ENCODE measurements at regions not wholly inside any gene's neighbourhood (a gene's known extent, or its start where the extent isn't known, plus 50 kb on each side); places are given as distances from the start of the nearest gene placed in this dataset.

DNA sequence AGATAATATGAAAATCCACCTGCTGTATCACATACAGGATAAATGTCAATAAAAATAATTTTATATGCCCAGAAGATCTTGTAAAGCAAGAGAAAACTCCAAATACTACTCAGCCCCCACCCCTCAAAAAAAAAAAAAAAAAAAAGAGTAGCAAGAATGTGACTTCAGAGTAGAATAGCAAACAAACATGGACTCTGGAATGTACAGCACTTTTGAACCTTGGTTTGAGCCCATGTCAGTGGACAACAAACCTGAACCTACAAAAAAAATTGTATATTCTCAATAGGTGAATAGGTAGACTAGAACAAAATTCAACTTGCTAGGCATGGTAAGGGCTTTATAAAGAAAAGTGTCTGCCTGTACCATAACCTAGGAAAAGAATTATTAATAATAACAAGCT, 428.0 kb downstream of the SLITRK6 start:
- no peaks in the 10 kb centered on the region for H3K9me3 ChIP-seq (ENCODE audit: control insufficient read depth, insufficient read depth, low read length)
- H3K27me3 ChIP-seq (ENCODE audit: control insufficient read depth, insufficient read depth, low read length), result no peaks in the 10 kb centered on the region
- no peak overlapping the region for H3K4me3 ChIP-seq (ENCODE audit: low read depth, low read length)
- no peaks in the 10 kb centered on the region for H3K36me3 ChIP-seq (ENCODE audit: control insufficient read depth, insufficient read depth, low read length)
- H3K4me1 ChIP-seq (ENCODE audit: control insufficient read depth, insufficient read depth, low read length), result no peaks in the 10 kb centered on the region
- H3K27ac ChIP-seq (ENCODE audit: low read depth, low read length), result no peak overlapping the region
- DNase-seq (ENCODE audit: low read depth in 4 of 6, low spot score in 6 of 6), result no peak

DNA sequence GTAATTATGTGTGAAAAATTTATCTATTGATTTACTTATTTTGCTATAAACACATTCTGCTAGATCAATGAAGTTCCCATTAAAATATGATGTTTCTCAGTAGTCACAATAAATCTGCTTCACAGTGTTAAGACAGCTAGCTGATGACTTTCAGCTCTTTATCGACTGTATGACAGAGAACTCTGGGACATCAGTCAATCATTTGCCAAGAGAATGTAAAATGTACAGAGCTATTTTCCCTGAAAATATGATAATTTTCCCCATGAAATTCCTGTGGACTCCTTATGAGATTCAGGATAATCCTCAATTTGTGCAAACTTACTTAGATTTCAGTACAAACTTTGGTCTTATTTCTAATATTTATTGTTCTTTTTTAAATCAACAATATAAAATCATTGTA, 430.5 kb downstream of the SLITRK6 start:
- Histone ChIP-seq H3K9me3 (ENCODE audit: control insufficient read depth, insufficient read depth, low read length) (no peaks in the 10 kb centered on the region), H3K4me3 (ENCODE audit: low read depth, low read length) (no peak overlapping the region), H3K27ac (ENCODE audit: low read depth, low read length) (no peak overlapping the region), H3K36me3 (ENCODE audit: control insufficient read depth, insufficient read depth, low read length) (no peaks in the 10 kb centered on the region), H3K4me1 (ENCODE audit: control insufficient read depth, insufficient read depth, low read length) (no peaks in the 10 kb centered on the region), H3K27me3 (ENCODE audit: control insufficient read depth, insufficient read depth, low read length) (no peaks in the 10 kb centered on the region)
- whole genome bisulfite sequencing (ENCODE audit: insufficient coverage), result no CpG with 5 or more reads among the region's 1 CpG
- no peak for DNase-seq (ENCODE audit: low read depth in 4 of 6, low spot score in 6 of 6)

GRCh38 chr13:85367887-85368286, 431.3 kb downstream of the SLITRK6 start:
- Histone ChIP-seq H3K27ac (ENCODE audit: low read depth, low read length) (no peak overlapping the region), H3K9me3 (ENCODE audit: control insufficient read depth, insufficient read depth, low read length) (no peaks in the 10 kb centered on the region), H3K36me3 (ENCODE audit: control insufficient read depth, insufficient read depth, low read length) (no peaks in the 10 kb centered on the region), H3K4me3 (ENCODE audit: low read depth, low read length) (no peak overlapping the region), H3K27me3 (ENCODE audit: control insufficient read depth, insufficient read depth, low read length) (no peaks in the 10 kb centered on the region), H3K4me1 (ENCODE audit: control insufficient read depth, insufficient read depth, low read length) (no peaks in the 10 kb centered on the region)
- 100% methylated on average over 1 of the region's 2 CpGs for WGBS (ENCODE audit: insufficient coverage)
- DNase-seq (ENCODE audit: low read depth in 4 of 6, low spot score in 6 of 6), result no peak

- Histone ChIP-seq H3K27me3 (ENCODE audit: control insufficient read depth, insufficient read depth, low read length) (no peaks in the 10 kb centered on the region), H3K4me1 (ENCODE audit: control insufficient read depth, insufficient read depth, low read length) (no peaks in the 10 kb centered on the region), H3K36me3 (ENCODE audit: control insufficient read depth, insufficient read depth, low read length) (no peaks in the 10 kb centered on the region), H3K4me3 (ENCODE audit: low read depth, low read length) (no peak overlapping the region), H3K27ac (ENCODE audit: low read depth, low read length) (no peak overlapping the region), H3K9me3 (ENCODE audit: control insufficient read depth, insufficient read depth, low read length) (no peaks in the 10 kb centered on the region)
- DNase-seq (ENCODE audit: low read depth in 4 of 6, low spot score in 6 of 6), result peak in 1 of 6 donors; percentile 3
- WGBS (ENCODE audit: insufficient coverage), result no CpG with 5 or more reads among the region's 5 CpGs
Measured at GRCh38 chr13:85366759-85367417, 432.3 kb downstream of the SLITRK6 start.

DNA sequence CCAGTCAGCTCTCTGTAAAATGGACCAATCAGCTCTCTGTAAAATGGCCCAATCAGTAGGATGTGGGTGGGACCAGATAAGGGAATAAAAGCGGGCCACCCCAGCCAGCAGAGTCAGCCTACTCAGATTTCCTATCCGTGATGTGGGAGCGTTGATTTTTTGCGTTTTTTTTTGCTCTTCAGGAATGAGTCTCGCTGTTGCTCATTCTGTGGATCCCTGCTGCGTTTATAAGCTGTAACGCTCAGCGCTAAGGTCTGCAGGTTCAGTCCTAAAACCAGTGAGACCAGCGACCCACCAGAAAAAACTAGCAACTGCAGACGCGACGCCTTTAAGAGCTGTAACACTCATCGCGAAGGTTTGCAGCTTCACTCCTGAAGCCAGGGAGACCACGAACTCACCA, 435.7 kb downstream of the SLITRK6 start:
- 92% methylated on average over 15 of the region's 15 CpGs for WGBS (ENCODE audit: insufficient coverage)
- Histone ChIP-seq H3K27ac (ENCODE audit: low read depth, low read length) (no peak overlapping the region), H3K9me3 (ENCODE audit: control insufficient read depth, insufficient read depth, low read length) (no peaks in the 10 kb centered on the region)

GRCh38 chr13:85362980-85363379, 436.2 kb downstream of the SLITRK6 start:
- Histone ChIP-seq H3K36me3 (ENCODE audit: control insufficient read depth, insufficient read depth, low read length) (no peaks in the 10 kb centered on the region), H3K9me3 (ENCODE audit: control insufficient read depth, insufficient read depth, low read length) (no peaks in the 10 kb centered on the region), H3K27ac (ENCODE audit: low read depth, low read length) (no peak overlapping the region), H3K4me3 (ENCODE audit: low read depth, low read length) (no peak overlapping the region), H3K4me1 (ENCODE audit: control insufficient read depth, insufficient read depth, low read length) (no peaks in the 10 kb centered on the region), H3K27me3 (ENCODE audit: control insufficient read depth, insufficient read depth, low read length) (no peaks in the 10 kb centered on the region)
- 96% methylated on average over 25 of the region's 29 CpGs for WGBS (ENCODE audit: insufficient coverage)
- DNase-seq (ENCODE audit: low read depth in 4 of 6, low spot score in 6 of 6), result no peak

More for the DNA sequence above, 435.7 kb downstream of the SLITRK6 start:
- Histone ChIP-seq H3K4me1 (ENCODE audit: control insufficient read depth, insufficient read depth, low read length) (no peaks in the 10 kb centered on the region), H3K36me3 (ENCODE audit: control insufficient read depth, insufficient read depth, low read length) (no peaks in the 10 kb centered on the region), H3K27me3 (ENCODE audit: control insufficient read depth, insufficient read depth, low read length) (no peaks in the 10 kb centered on the region), H3K4me3 (ENCODE audit: low read depth, low read length) (no peak overlapping the region)
- no peak for DNase-seq (ENCODE audit: low read depth in 4 of 6, low spot score in 6 of 6)

DNA sequence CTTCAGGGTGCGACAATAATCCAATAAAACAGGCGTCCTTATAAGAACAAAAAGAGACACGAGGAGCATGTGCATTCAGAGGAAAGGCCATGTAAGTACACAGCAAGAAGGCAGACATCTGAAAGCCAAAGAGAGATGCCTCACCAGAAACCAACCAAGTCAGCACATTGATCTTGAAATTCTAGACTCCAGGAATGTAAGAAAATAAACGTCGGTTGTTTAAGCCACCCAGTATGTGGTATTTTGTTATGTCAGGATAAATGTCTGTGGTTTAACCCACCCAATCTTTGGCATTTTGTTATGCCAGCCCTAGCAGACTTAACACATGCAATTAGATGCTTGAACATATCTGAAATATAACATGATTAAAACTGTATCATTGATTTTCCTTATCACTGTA, 452.0 kb downstream of the SLITRK6 start:
- H3K9me3 ChIP-seq (ENCODE audit: control insufficient read depth, insufficient read depth, low read length), result no peaks in the 10 kb centered on the region
- WGBS (ENCODE audit: insufficient coverage), result 94% methylated on average over 3 of the region's 5 CpGs
- no peak for DNase-seq (ENCODE audit: low read depth in 4 of 6, low spot score in 6 of 6)
- H3K27ac ChIP-seq (ENCODE audit: low read depth, low read length), result no peak overlapping the region
- H3K27me3 ChIP-seq (ENCODE audit: control insufficient read depth, insufficient read depth, low read length), result no peaks in the 10 kb centered on the region
- H3K4me3 ChIP-seq (ENCODE audit: low read depth, low read length), result no peak overlapping the region
- H3K4me1 ChIP-seq (ENCODE audit: control insufficient read depth, insufficient read depth, low read length), result no peaks in the 10 kb centered on the region
- H3K36me3 ChIP-seq (ENCODE audit: control insufficient read depth, insufficient read depth, low read length), result no peaks in the 10 kb centered on the region

GRCh38 chr13:85334187-85334586, 465.0 kb downstream of the SLITRK6 start:
- no peaks in the 10 kb centered on the region for H3K27me3 ChIP-seq (ENCODE audit: control insufficient read depth, insufficient read depth, low read length)
- H3K27ac ChIP-seq (ENCODE audit: low read depth, low read length), result no peak overlapping the region
- no peaks in the 10 kb centered on the region for H3K9me3 ChIP-seq (ENCODE audit: control insufficient read depth, insufficient read depth, low read length)
- H3K36me3 ChIP-seq (ENCODE audit: control insufficient read depth, insufficient read depth, low read length), result no peaks in the 10 kb centered on the region
- H3K4me1 ChIP-seq (ENCODE audit: control insufficient read depth, insufficient read depth, low read length), result no peaks in the 10 kb centered on the region
- no peak overlapping the region for H3K4me3 ChIP-seq (ENCODE audit: low read depth, low read length)
- no peak for DNase-seq (ENCODE audit: low read depth in 4 of 6, low spot score in 6 of 6)
- 93% methylated on average over 3 of the region's 4 CpGs for whole genome bisulfite sequencing (ENCODE audit: insufficient coverage)

DNA sequence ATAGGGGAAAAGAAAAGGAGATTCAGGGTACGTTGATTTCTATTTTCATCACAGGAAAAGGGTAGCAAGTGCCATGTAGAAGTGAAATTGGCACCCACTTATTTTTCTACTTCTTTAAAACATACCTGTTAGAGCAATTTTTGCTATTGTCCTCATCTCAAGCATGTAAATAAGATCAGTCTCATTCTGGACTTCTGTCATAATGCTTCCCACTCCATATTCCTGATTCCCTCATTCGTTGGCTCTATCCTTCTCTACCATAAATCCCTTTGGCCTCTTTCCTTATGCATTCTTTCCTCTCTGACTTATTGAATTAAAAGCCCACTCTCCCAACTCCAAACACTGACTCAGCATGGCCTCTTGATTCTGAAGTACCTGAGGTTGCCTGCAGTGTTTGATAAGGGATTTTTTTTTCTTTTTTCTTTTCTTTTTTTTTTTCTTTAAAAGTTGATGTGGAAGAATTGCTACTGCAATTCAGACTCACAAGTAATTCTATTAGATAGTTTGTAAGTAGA, 465.7 kb downstream of the SLITRK6 start:
- H3K9me3 ChIP-seq (ENCODE audit: control insufficient read depth, insufficient read depth, low read length), result no peaks in the 10 kb centered on the region
- no peak overlapping the region for H3K27ac ChIP-seq (ENCODE audit: low read depth, low read length)
- WGBS (ENCODE audit: insufficient coverage), result 0% methylated on average over 1 of the region's 2 CpGs
- H3K4me1 ChIP-seq (ENCODE audit: control insufficient read depth, insufficient read depth, low read length), result no peaks in the 10 kb centered on the region
- DNase-seq (ENCODE audit: low read depth in 4 of 6, low spot score in 6 of 6), result no peak
- H3K4me3 ChIP-seq (ENCODE audit: low read depth, low read length), result no peak overlapping the region
- no peaks in the 10 kb centered on the region for H3K36me3 ChIP-seq (ENCODE audit: control insufficient read depth, insufficient read depth, low read length)
- no peaks in the 10 kb centered on the region for H3K27me3 ChIP-seq (ENCODE audit: control insufficient read depth, insufficient read depth, low read length)

- no CpG with 5 or more reads among the region's 2 CpGs for WGBS (ENCODE audit: insufficient coverage)
- Histone ChIP-seq H3K27me3 (ENCODE audit: control insufficient read depth, insufficient read depth, low read length) (no peaks in the 10 kb centered on the region), H3K36me3 (ENCODE audit: control insufficient read depth, insufficient read depth, low read length) (no peaks in the 10 kb centered on the region), H3K4me1 (ENCODE audit: control insufficient read depth, insufficient read depth, low read length) (no peaks in the 10 kb centered on the region), H3K27ac (ENCODE audit: low read depth, low read length) (no peak overlapping the region), H3K4me3 (ENCODE audit: low read depth, low read length) (no peak overlapping the region), H3K9me3 (ENCODE audit: control insufficient read depth, insufficient read depth, low read length) (no peaks in the 10 kb centered on the region)
- DNase-seq (ENCODE audit: low read depth in 4 of 6, low spot score in 6 of 6), result peak in 2 of 6 donors; percentile 14 to 16
Measured at GRCh38 chr13:85332615-85333014, 466.6 kb downstream of the SLITRK6 start.

Data from spinal cord (tissue), 9 donors.